CD8-positive, alpha-beta memory T cell (primary cell): ENCODE measurements at regions not wholly inside any gene's neighbourhood (a gene's known extent, or its start where the extent isn't known, plus 50 kb on each side); places are given as distances from the start of the nearest gene placed in this dataset.

Source experiments
- CTCF ChIA-PET: fragments of 350-600 bp; sonication (Branson Sonifier 250); formaldehyde crosslinking; loops from one replicate; lab custom pipeline; 2021; ENCODE audit warnings: antibody characterized with exemption; lab: Charles Lee
- POLR2A ChIA-PET: fragments of 350-600 bp; sonication (Branson Sonifier 250); formaldehyde crosslinking; loops from one replicate; lab custom pipeline; 2021; ENCODE audit warnings: antibody characterized with exemption; lab: Charles Lee
- DNase-seq, 5 donors: peaks; one replicate each; pipeline versions ENCODE4 v3.0.0 to v3.0.0-alpha.2; 2020 to 2022; ENCODE audit warnings: mixed read lengths in 1 of 5
- H3K27ac ChIP-seq: one replicate; pipeline ENCODE4 v1.7.0; 2013; ENCODE audit warnings: low read depth, mild to moderate bottlenecking, low read length, moderate library complexity
- H3K27me3 ChIP-seq: 2 replicates; pipeline ENCODE4 v1.7.0; 2013; ENCODE audit warnings: low read length, mild to moderate bottlenecking; ENCODE audit not compliant: insufficient read depth, poor library complexity, severe bottlenecking
- H3K36me3 ChIP-seq: 2 replicates; pipeline ENCODE4 v1.7.0; 2013; ENCODE audit warnings: mild to moderate bottlenecking, low read length, moderate library complexity; ENCODE audit not compliant: insufficient read depth
- H3K4me1 ChIP-seq: 2 replicates; pipeline ENCODE4 v1.7.0; 2013; ENCODE audit warnings: mild to moderate bottlenecking, low read length, moderate library complexity; ENCODE audit not compliant: insufficient read depth
- H3K4me3 ChIP-seq: 2 replicates; pipeline ENCODE4 v1.7.0; 2013; ENCODE audit warnings: mild to moderate bottlenecking, low read length
- H3K9me3 ChIP-seq: 2 replicates; pipeline ENCODE4 v1.7.0; 2013; ENCODE audit warnings: mild to moderate bottlenecking, low read length
- H3K27ac Mint-ChIP-seq, 8 donors: one replicate each; pipeline ENCODE4 v1.8.0; 2020 to 2021; ENCODE audit warnings: mixed read lengths in 8 of 8, mild to moderate bottlenecking in 6 of 8, inconsistent platforms in 3 of 8, moderate library complexity in 3 of 8
- H3K27me3 Mint-ChIP-seq, 2 donors: one replicate each; pipeline ENCODE4 v1.8.0; 2020 to 2021; ENCODE audit warnings: mixed read lengths in 2 of 2, mild to moderate bottlenecking in 1 of 2, moderate library complexity in 1 of 2
- H3K36me3 Mint-ChIP-seq, 3 donors: one replicate each; pipeline ENCODE4 v1.8.0; 2020 to 2021; ENCODE audit warnings: mixed read lengths in 3 of 3, inconsistent platforms in 1 of 3, mild to moderate bottlenecking in 1 of 3
- H3K4me1 Mint-ChIP-seq, 3 donors: one replicate each; pipeline ENCODE4 v1.8.0; 2020 to 2021; ENCODE audit warnings: mixed read lengths in 3 of 3, inconsistent platforms in 1 of 3, mild to moderate bottlenecking in 1 of 3
- H3K4me3 Mint-ChIP-seq, 7 donors: one replicate each; pipeline ENCODE4 v1.8.0; 2020 to 2021; ENCODE audit warnings: mixed read lengths in 7 of 7, mild to moderate bottlenecking in 6 of 7, moderate library complexity in 4 of 7, inconsistent platforms in 2 of 7
- H3K9me3 Mint-ChIP-seq, 5 donors: one replicate each; pipeline ENCODE4 v1.8.0; 2020 to 2022; ENCODE audit warnings: mixed read lengths in 5 of 5, mild to moderate bottlenecking in 3 of 5, moderate library complexity in 2 of 5, inconsistent platforms in 1 of 5

DNA sequence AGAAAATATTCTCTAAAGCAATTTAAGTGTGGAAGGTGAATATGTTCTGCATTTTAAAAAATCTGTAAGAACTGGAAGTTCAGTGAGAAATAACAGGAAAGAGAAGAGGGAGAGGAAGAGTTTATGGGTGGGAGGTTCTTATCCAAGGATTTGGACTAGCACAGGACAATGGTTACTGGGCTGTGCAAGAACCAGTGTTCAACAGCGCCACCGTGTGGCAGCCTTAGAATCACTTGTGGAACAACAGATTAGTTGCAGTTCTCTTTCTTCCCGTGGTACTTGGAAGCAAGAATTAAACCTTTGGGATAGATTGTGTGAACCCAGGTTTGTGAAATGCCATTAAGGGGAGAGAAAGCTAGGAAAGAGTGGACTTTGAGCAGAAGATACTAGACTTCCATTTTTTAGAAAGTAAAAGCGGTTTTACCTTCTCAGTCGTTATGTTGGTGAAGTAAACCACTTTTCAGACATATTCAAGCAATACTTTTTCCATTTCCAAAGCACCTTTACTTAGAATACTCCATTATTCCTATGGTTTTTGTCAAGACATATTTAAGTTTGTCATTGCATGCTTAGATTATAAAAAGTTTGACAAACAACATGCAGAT is 436.7 kb downstream of the RNF144B start:
- H3K4me1 ChIP-seq: no peaks in the 10 kb centered on the region
- H3K4me3 ChIP-seq: no peak overlapping the region
- ChIA-PET CTCF (no interaction called here), POLR2A (no interaction called here)
- H3K27ac Mint-ChIP-seq: no peak overlapping the region
- H3K27ac ChIP-seq: no peak overlapping the region
- DNase-seq: no peak
- H3K36me3 ChIP-seq: no peaks in the 10 kb centered on the region
- no peaks in the 10 kb centered on the region for H3K27me3 ChIP-seq
- no peaks in the 10 kb centered on the region for H3K4me1 Mint-ChIP-seq
- H3K4me3 Mint-ChIP-seq: no peak overlapping the region
- H3K27me3 Mint-ChIP-seq: peaks cover 0 to 1% of the 10 kb centered on the region in 2 donors
- no peaks in the 10 kb centered on the region for H3K9me3 ChIP-seq
- no peaks in the 10 kb centered on the region for H3K36me3 Mint-ChIP-seq
- H3K9me3 Mint-ChIP-seq: peaks cover 20 to 45% (median 36%) of the 10 kb centered on the region in 5 donors

DNA sequence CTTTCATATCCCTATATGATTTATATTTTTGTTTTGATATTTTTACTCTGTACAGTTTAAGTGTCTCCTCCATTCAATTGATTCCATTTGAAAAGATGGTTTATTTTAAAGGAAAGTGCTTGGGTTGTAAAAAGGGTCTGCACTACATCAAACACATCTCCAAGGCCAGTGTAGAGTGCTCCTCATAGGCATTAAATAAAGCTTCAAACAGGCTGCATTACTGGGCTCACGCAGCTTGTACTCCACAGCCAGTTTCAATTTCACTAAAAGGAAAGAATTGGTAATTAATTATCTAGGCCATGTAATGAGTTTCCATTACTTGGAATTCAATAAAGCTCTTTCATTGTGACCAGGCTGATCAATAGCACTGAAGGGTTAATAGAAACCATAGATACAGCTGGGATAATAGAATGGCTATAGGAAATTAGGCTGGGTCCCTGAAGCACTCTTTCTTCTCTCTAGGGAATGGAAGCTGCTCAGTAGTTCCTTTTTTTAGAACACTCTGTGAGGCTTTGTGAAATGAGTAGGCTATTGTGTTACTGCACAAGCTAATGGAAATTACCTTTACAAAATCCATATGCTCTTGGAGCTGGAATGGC is 442.2 kb downstream of the RNF144B start:
- no peaks in the 10 kb centered on the region for H3K36me3 ChIP-seq
- CTCF ChIA-PET: no interaction called here

DNA sequence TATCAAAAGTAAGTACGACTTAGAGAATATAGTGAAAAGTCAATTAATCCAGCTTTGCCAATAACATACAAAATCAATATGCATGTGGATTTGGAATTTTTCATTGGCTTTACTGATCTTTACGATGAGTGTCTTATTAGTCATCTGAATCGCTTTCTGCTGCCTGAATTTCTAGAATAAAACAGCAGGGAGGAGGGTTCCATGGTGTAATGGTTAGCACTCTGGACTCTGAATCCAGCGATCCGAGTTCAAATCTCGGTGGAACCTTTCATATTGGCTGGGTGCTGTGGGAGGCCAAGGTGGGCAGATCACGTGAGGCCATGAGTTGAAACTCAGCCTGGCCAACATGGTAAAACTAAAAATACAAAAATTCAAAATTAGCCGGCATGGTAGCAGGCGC is 448.8 kb downstream of the RNF144B start:
- no peak overlapping the region for H3K4me3 Mint-ChIP-seq
- H3K36me3 Mint-ChIP-seq: no peaks in the 10 kb centered on the region
- H3K27ac Mint-ChIP-seq: no peak overlapping the region
- peaks cover 0 to 19% (median 3%) of the 10 kb centered on the region in 5 donors for H3K9me3 Mint-ChIP-seq
- H3K4me1 Mint-ChIP-seq: no peaks in the 10 kb centered on the region
- CTCF ChIA-PET: no interaction called here
- POLR2A ChIA-PET: no interaction called here
- no peaks in the 10 kb centered on the region for H3K4me1 ChIP-seq
- H3K4me3 ChIP-seq: no peak overlapping the region
- DNase-seq: no peak
- no peaks in the 10 kb centered on the region for H3K9me3 ChIP-seq
- H3K36me3 ChIP-seq: no peaks in the 10 kb centered on the region
- no peak overlapping the region for H3K27ac ChIP-seq
- H3K27me3 Mint-ChIP-seq: no peaks in the 10 kb centered on the region
- H3K27me3 ChIP-seq: no peaks in the 10 kb centered on the region

More for the DNA sequence above, 442.2 kb downstream of the RNF144B start:
- Mint-ChIP-seq H3K36me3 (no peaks in the 10 kb centered on the region), H3K27ac (no peak overlapping the region), H3K27me3 (no peaks in the 10 kb centered on the region), H3K4me3 (no peak overlapping the region), H3K4me1 (no peaks in the 10 kb centered on the region), H3K9me3 (peaks cover 4 to 28% (median 14%) of the 10 kb centered on the region in 5 donors)
- Histone ChIP-seq H3K27me3 (no peaks in the 10 kb centered on the region), H3K9me3 (no peaks in the 10 kb centered on the region), H3K27ac (no peak overlapping the region), H3K4me3 (no peak overlapping the region), H3K4me1 (no peaks in the 10 kb centered on the region)
- POLR2A ChIA-PET: no interaction called here
- no peak for DNase-seq

DNA sequence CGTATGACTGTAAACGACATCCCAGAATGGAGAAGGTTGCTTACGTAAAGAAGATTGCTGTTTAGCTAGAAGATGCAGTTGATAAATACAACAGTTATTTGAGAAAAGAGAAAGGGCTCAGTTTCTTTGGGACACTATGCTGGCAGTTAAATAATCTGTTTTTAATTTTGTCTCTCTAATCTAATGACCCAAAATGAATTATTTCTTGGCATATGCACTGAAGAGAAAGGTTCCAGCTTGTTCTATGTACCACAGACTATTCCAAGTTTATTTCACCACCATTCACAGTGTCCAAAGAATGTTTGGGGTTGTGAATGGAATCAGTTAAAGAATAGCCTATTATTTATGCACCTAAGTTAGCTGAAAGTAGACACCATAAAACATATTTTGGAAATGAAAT is 449.9 kb downstream of the RNF144B start:
- no peak overlapping the region for H3K27ac Mint-ChIP-seq
- H3K27me3 Mint-ChIP-seq: no peaks in the 10 kb centered on the region
- peaks cover 0 to 10% (median 3%) of the 10 kb centered on the region in 5 donors for H3K9me3 Mint-ChIP-seq
- H3K9me3 ChIP-seq: no peaks in the 10 kb centered on the region
- H3K4me1 Mint-ChIP-seq: no peaks in the 10 kb centered on the region
- POLR2A ChIA-PET: no interaction called here
- CTCF ChIA-PET: no interaction called here
- no peaks in the 10 kb centered on the region for H3K36me3 Mint-ChIP-seq
- H3K27ac ChIP-seq: no peak overlapping the region
- no peak overlapping the region for H3K4me3 Mint-ChIP-seq
- H3K36me3 ChIP-seq: no peaks in the 10 kb centered on the region
- H3K27me3 ChIP-seq: no peaks in the 10 kb centered on the region
- DNase-seq: no peak
- H3K4me1 ChIP-seq: no peaks in the 10 kb centered on the region
- no peak overlapping the region for H3K4me3 ChIP-seq

DNA sequence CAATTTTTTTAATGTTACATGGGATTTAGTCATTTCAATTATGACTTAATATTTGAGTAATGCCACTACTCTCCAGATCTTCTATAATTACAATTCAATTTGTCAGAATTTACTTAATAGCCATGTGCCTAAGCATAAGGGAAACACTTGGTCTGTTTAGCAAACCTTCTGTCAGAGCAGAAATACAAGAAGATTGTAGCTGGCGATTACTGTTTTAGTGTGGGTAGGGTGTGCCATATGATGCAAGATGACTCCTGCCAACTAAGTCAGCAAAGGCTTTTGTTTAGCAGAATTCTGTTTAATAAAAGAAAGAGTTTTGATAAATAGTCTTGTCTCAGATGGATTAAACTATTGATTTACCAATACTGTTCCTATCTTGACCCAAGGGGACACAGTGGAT is 455.4 kb downstream of the RNF144B start:
- DNase-seq: no peak
- no peaks in the 10 kb centered on the region for H3K36me3 ChIP-seq
- H3K4me3 ChIP-seq: no peak overlapping the region
- no peaks in the 10 kb centered on the region for H3K9me3 ChIP-seq
- Mint-ChIP-seq H3K4me1 (no peaks in the 10 kb centered on the region), H3K27ac (no peak overlapping the region), H3K4me3 (no peak overlapping the region), H3K9me3 (peaks cover 0 to 12% (median 2%) of the 10 kb centered on the region in 5 donors), H3K36me3 (no peaks in the 10 kb centered on the region), H3K27me3 (no peaks in the 10 kb centered on the region)
- CTCF ChIA-PET: no interaction called here
- POLR2A ChIA-PET: no interaction called here
- no peaks in the 10 kb centered on the region for H3K4me1 ChIP-seq
- H3K27ac ChIP-seq: no peak overlapping the region
- no peaks in the 10 kb centered on the region for H3K27me3 ChIP-seq

DNA sequence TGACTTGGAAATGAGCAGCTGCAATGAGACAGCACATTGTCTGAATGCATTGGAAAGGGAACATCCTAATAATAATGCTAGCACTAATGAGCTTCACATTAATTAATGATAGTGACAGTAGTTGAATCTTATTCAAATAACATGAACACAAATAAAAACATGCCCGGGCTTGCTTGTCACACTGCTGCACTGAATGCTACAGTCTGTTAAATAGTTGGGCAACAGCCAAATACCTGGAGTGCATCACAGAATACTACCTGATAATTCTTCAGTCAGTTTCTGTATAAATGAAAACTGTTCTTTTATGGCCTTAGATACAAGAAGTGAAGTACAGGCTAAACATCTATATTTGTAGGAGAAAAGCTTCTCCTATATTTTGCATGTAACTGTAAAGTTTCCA is 458.7 kb downstream of the RNF144B start:
- H3K27ac Mint-ChIP-seq: no peak overlapping the region
- ChIA-PET CTCF (no interaction called here), POLR2A (no interaction called here)
- H3K9me3 ChIP-seq: no peaks in the 10 kb centered on the region
- H3K4me1 ChIP-seq: no peaks in the 10 kb centered on the region
- no peak overlapping the region for H3K27ac ChIP-seq
- peaks cover 0 to 10% (median 4%) of the 10 kb centered on the region in 5 donors for H3K9me3 Mint-ChIP-seq
- no peaks in the 10 kb centered on the region for H3K27me3 Mint-ChIP-seq
- no peaks in the 10 kb centered on the region for H3K36me3 ChIP-seq
- DNase-seq: no peak
- H3K36me3 Mint-ChIP-seq: no peaks in the 10 kb centered on the region
- no peaks in the 10 kb centered on the region for H3K4me1 Mint-ChIP-seq
- H3K4me3 Mint-ChIP-seq: no peak overlapping the region
- no peak overlapping the region for H3K4me3 ChIP-seq
- H3K27me3 ChIP-seq: no peaks in the 10 kb centered on the region

DNA sequence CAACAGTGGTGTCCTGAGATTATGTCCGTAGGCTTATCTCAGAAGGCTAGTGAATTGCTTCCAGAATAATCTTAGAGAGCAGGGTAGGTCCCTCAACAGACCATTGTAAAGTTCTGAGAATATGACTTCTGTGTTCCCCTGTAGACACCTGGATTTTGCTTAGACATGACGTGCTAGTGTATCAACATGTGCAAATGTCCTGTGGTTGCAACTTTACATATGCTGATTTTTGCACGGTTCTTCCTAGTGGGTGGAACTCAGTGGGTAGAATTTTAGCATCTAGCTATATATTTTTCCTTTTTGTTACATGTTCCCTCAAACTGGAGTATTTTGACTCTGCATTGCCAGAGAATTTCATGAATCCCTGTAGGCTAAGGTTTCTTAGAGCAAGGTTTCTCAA is 459.2 kb downstream of the RNF144B start:
- Mint-ChIP-seq H3K36me3 (no peaks in the 10 kb centered on the region), H3K27ac (no peak overlapping the region), H3K27me3 (no peaks in the 10 kb centered on the region), H3K4me1 (no peaks in the 10 kb centered on the region), H3K9me3 (peaks cover 0 to 10% (median 4%) of the 10 kb centered on the region in 5 donors), H3K4me3 (no peak overlapping the region)
- Histone ChIP-seq H3K4me1 (no peaks in the 10 kb centered on the region), H3K27me3 (no peaks in the 10 kb centered on the region), H3K27ac (no peak overlapping the region), H3K36me3 (no peaks in the 10 kb centered on the region), H3K9me3 (no peaks in the 10 kb centered on the region), H3K4me3 (no peak overlapping the region)
- ChIA-PET POLR2A (no interaction called here), CTCF (no interaction called here)
- no peak for DNase-seq

DNA sequence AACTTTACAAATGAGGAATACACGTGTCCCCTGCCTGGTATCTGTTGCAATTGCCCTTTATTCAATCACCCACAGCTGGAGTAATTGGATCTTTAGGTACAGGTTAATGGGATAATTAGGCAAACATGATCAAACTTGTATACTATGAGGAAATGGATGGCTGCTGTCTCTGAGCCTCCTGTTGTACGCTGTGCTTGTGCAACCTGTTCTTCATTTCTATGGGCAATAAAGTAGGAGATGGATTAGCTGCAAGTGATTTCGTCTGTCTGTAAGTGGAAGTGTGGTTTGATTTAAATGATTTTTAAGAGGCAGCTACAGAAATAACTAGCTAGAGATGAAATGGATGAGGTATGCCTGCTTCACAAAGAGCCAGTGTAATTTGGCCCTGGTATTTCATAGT is 474.1 kb downstream of the RNF144B start:
- H3K36me3 Mint-ChIP-seq: no peaks in the 10 kb centered on the region
- no peaks in the 10 kb centered on the region for H3K9me3 ChIP-seq
- H3K4me3 ChIP-seq: no peak overlapping the region
- no peak overlapping the region for H3K4me3 Mint-ChIP-seq
- no peak overlapping the region for H3K27ac Mint-ChIP-seq
- no peaks in the 10 kb centered on the region for H3K27me3 ChIP-seq
- no peak for DNase-seq
- peaks cover 9 to 34% (median 13%) of the 10 kb centered on the region in 5 donors for H3K9me3 Mint-ChIP-seq
- H3K27me3 Mint-ChIP-seq: peaks cover 0 to 1% of the 10 kb centered on the region in 2 donors
- H3K36me3 ChIP-seq: no peaks in the 10 kb centered on the region
- no peaks in the 10 kb centered on the region for H3K4me1 ChIP-seq
- ChIA-PET POLR2A (no interaction called here), CTCF (no interaction called here)
- no peak overlapping the region for H3K27ac ChIP-seq
- H3K4me1 Mint-ChIP-seq: no peaks in the 10 kb centered on the region
